Choroid plexus epithelial cell (primary cell): ENCODE measurements at regions not wholly inside any gene's neighbourhood (a gene's known extent, or its start where the extent isn't known, plus 50 kb on each side); places are given as distances from the start of the nearest gene placed in this dataset.

Experiments used
- DNase-seq: peaks from one replicate; pipeline ENCODE4 v3.0.0-alpha.2; 2010; ENCODE audit warnings: low read depth
- H3K4me3 ChIP-seq: 2 replicates; pipeline ENCODE4 v1.5.1; 2011; ENCODE audit warnings: low read depth, mild to moderate bottlenecking, control low read depth, low read length, moderate library complexity
- TF ChIP-seq, protein P1 (sequence below): conservative IDR thresholded peaks from 2 replicates; pipeline ENCODE4 v1.5.1; 2011; ENCODE audit warnings: low read depth, mild to moderate bottlenecking, control low read depth, inconsistent platforms, low read length, moderate library complexity

DNA sequence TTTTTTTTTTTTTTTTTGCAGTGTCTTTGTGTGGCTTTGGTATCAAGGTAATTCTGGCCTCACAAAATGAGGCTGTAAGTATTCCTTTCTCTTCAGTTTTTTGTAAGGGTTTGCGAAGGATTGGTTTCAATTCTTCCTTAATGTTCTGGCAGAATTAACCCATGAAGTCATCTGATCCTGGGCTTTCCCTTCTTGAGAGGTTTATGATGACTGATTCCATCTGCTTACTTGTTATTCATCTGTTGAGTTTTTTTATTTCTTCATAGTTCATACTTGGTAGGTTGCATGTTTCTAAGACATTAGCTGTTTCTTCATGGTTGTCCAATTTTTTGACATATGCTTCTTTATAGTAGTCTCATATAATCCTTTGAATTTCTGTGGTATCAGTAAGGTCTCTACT lies 181.4 kb upstream of the PDE5A start:
- DNase-seq = no peak
- TF ChIP-seq, protein P1, sequence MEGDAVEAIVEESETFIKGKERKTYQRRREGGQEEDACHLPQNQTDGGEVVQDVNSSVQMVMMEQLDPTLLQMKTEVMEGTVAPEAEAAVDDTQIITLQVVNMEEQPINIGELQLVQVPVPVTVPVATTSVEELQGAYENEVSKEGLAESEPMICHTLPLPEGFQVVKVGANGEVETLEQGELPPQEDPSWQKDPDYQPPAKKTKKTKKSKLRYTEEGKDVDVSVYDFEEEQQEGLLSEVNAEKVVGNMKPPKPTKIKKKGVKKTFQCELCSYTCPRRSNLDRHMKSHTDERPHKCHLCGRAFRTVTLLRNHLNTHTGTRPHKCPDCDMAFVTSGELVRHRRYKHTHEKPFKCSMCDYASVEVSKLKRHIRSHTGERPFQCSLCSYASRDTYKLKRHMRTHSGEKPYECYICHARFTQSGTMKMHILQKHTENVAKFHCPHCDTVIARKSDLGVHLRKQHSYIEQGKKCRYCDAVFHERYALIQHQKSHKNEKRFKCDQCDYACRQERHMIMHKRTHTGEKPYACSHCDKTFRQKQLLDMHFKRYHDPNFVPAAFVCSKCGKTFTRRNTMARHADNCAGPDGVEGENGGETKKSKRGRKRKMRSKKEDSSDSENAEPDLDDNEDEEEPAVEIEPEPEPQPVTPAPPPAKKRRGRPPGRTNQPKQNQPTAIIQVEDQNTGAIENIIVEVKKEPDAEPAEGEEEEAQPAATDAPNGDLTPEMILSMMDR = no peak
- no peak overlapping the region for H3K4me3 ChIP-seq

DNA sequence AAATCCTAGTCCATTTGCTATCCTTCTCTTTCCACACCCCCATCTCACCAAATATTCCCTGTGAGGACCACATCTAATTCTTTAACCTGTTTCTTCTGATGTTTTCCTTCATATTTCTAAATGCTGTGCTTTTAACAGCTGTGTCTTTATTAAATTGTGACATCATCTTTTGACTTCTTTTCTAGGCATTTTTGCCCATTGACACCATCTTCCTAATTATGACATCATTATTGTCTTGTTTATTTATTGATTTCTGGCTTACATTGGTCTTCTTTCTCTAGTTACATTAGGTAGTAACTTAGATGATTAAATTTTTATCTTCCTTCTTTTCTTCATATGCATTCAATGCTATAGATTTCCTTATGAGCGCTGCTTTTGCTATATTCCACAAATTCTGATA lies 175.8 kb upstream of the PDE5A start:
- no peak for DNase-seq
- TF ChIP-seq, protein P1 = no peak
- H3K4me3 ChIP-seq = no peak overlapping the region

GRCh38 chr4:119797238-119797894 lies 168.8 kb upstream of the PDE5A start:
- TF ChIP-seq, protein P1 = no peak

GRCh38 chr4:119795986-119796578 lies 167.5 kb upstream of the PDE5A start:
- H3K4me3 ChIP-seq = no peak overlapping the region
- DNase-seq = no peak
- TF ChIP-seq, protein P1 = no peak

More at GRCh38 chr4:119797238-119797894, 168.8 kb upstream of the PDE5A start:
- no peak for DNase-seq
- H3K4me3 ChIP-seq = no peak overlapping the region

DNA sequence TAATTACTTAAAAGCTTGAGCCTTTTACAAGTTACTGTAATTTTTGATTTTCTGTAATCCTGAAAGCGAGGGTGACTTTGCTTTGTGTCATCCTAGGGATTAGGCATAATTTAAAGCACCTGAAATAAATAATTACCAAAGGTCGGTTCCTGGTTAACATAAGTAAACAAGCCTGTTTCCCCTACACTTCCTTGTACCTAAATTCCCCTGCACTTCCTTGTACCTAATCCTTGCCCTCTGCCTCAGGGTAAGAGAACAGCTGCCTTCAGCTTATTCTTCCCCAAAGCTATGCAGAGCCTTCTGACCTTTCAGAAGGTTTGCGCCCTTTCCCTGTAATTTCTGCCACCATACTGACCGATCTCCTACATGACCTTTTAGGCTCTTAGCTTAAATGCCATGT lies 166.1 kb upstream of the PDE5A start:
- no peak for DNase-seq
- TF ChIP-seq, protein P1 = no peak
- H3K4me3 ChIP-seq = no peak overlapping the region

- no peak overlapping the region for H3K4me3 ChIP-seq
- TF ChIP-seq, protein P1 = no peak
- DNase-seq = no peak
Measured at GRCh38 chr4:119794113-119794512, 165.5 kb upstream of the PDE5A start.
